ENCODE measurements at regions not wholly inside any gene's neighbourhood (a gene's known extent, or its start where the extent isn't known, plus 50 kb on each side); places are given as distances from the start of the nearest gene placed in this dataset.

DNA sequence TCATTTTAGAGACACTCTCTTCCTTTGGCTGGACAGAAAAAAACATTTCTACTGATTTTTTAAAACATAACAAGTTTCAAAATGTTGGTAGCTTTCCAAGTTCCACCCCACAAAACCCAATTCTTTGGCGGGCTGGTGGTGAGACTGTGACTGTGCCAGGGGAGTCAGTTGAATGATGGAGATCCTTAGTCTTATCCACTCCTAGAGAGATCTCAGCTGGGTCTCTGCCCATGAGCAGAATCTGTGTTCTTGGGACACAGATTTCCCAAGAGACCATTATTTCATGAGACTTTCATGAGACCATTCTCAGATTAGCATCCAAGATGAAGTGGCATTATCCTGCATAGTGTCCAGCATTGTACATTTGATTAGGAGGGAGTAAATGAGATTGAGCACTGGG, 135.1 kb upstream of the NPHP3 start:
- no peaks in the 10 kb centered on the region for H3K4me1 ChIP-seq
- intact Hi-C loops (cut with DNase I), result no loop called here
- H3K36me3 ChIP-seq, result no peaks in the 10 kb centered on the region
- H3K27me3 ChIP-seq, result no peaks in the 10 kb centered on the region
- DNase-seq (no peak), ATAC-seq (no peak)
- H3K27ac ChIP-seq, result no peak overlapping the region
- TF ChIP-seq POLR2A (IDR thresholded peaks at IDR 0.05), result no peak
- TF ChIP-seq, protein P1, sequence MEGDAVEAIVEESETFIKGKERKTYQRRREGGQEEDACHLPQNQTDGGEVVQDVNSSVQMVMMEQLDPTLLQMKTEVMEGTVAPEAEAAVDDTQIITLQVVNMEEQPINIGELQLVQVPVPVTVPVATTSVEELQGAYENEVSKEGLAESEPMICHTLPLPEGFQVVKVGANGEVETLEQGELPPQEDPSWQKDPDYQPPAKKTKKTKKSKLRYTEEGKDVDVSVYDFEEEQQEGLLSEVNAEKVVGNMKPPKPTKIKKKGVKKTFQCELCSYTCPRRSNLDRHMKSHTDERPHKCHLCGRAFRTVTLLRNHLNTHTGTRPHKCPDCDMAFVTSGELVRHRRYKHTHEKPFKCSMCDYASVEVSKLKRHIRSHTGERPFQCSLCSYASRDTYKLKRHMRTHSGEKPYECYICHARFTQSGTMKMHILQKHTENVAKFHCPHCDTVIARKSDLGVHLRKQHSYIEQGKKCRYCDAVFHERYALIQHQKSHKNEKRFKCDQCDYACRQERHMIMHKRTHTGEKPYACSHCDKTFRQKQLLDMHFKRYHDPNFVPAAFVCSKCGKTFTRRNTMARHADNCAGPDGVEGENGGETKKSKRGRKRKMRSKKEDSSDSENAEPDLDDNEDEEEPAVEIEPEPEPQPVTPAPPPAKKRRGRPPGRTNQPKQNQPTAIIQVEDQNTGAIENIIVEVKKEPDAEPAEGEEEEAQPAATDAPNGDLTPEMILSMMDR (IDR thresholded peaks at IDR 0.05), result no peak
- no peaks in the 10 kb centered on the region for H3K9me3 ChIP-seq
- no peak overlapping the region for H3K4me3 ChIP-seq
- WGBS (ENCODE audit: insufficient coverage, low coverage, low lambda C conversion rate, missing lambda C conversion rate), result 70% methylated on average over 1 of the region's 1 CpG

DNA sequence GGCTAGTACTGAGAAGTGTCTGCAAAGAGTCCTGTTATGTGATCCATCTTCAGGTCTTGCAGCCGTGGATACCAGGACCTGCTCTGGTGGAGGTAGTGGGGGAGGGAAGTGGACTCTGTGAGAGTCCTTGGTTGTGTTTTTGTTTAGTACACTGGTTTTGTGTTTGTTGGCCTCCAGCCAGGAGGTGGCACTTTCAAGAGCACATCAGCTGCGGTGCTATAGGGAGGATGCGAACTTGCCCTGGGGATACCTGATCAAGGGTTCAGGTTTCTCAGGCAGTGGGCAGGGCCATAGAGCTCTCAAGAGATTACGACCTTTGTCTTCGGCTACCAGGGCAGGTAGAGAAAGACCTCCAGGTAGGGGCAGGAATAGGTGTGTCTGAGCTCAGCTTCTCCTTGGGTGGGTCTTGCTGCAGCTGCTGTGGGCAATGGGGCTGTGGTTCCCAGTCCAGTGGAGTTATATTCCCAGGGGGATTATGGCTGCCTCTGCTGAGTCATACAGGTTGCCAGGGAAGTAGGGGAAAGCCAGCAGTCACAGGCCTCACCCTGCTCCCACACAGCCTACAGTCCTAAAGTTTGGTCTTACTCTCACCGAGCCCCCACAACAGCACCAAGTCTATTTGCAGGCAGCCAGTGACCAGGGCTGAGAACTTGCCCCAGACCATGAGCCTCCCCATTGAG, 132.8 kb upstream of the NPHP3 start:
- Histone ChIP-seq H3K27ac (no peak overlapping the region), H3K27me3 (no peaks in the 10 kb centered on the region), H3K4me3 (no peak overlapping the region), H3K9me3 (no peaks in the 10 kb centered on the region), H3K36me3 (no peaks in the 10 kb centered on the region), H3K4me1 (no peaks in the 10 kb centered on the region)
- intact Hi-C loops (cut with DNase I), result no loop called here
- WGBS (ENCODE audit: insufficient coverage, low coverage, low lambda C conversion rate, missing lambda C conversion rate), result 88% methylated on average over 4 of the region's 6 CpGs
- TF ChIP-seq, protein P1 (IDR thresholded peaks at IDR 0.05), result no peak
- TF ChIP-seq POLR2A (IDR thresholded peaks at IDR 0.05), result no peak
- ATAC-seq (no peak), DNase-seq (no peak)

DNA sequence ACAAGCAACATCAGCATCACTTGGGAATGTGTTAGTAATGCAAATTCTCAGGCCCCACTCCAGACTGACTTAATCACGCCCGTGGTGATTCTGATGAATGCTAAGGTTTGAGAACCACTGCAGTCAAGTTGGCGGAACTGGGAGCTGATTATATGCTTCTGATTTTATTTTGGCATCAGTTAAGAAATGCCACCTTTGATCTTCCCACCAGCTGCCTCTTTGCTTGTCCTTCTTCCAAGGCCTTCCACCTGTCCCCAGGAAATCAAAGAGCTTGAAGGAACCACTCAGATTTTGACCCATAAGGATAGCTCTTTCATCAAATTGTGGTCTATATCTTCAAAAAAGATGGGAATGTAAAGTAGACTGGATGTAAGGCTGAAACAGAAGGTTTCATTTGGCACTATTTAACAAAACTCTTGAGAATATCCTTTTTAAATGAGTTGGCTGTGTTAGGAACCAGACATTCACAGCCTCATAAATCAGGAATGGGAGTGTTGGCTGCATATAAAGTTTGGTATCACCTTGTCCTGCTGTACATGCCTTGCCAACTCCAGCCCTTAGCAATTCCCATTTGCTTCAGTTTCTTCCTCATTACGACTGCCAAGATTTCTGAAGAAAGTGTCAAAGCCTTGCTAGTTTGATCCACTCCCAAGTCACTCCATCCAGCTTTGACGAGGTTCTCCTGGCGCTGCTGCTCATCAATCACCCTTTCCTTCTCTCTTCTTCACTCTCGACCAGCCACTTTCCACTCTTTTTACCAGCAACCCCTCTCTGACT, 125.8 kb upstream of the NPHP3 start:
- H3K4me3 ChIP-seq, result no peak overlapping the region
- WGBS (ENCODE audit: insufficient coverage, low coverage, low lambda C conversion rate, missing lambda C conversion rate), result 59% methylated on average over 4 of the region's 7 CpGs
- H3K27me3 ChIP-seq, result no peaks in the 10 kb centered on the region
- DNase-seq, result no peak
- no peak for ATAC-seq
- no peaks in the 10 kb centered on the region for H3K36me3 ChIP-seq
- no peaks in the 10 kb centered on the region for H3K9me3 ChIP-seq
- H3K4me1 ChIP-seq, result no peaks in the 10 kb centered on the region
- TF ChIP-seq, protein P1 (IDR thresholded peaks at IDR 0.05), result no peak
- no peak for TF ChIP-seq POLR2A (IDR thresholded peaks at IDR 0.05)
- intact Hi-C loops (cut with DNase I), result no loop called here
- H3K27ac ChIP-seq, result no peak overlapping the region

DNA sequence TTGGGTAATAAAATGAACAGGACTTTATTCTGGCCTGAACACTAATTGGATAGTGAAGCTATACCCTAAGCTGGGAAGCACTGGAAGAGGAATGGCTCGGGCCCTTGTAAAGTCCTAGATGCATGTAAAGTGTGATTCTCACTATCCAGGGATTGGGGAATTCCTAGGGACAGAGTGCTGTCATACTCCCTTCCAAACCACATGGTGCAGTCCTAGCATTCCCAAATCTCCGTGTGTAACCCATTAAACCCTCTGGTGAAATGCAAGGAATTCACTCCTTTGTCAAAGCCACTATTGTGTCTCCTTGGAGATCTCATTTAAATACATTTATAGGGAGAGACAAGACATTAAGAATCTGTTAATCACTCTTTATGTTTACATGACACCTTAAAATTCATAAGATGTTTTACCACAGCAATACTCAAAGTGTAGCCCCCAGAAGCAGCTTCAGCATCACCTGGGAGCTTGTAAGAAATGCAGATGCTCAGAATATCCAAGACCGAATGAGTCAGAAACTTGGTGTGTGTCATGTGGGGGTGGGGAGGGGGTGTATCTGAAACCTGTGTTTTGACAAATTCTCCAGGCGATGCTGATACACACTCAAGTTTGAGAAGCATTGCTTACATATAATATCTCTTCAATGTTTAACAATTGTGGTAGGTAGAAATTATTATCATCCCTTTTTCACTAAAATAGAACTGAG, 121.8 kb upstream of the NPHP3 start:
- no peak for DNase-seq
- H3K9me3 ChIP-seq, result no peaks in the 10 kb centered on the region
- ATAC-seq, result no peak
- H3K36me3 ChIP-seq, result no peaks in the 10 kb centered on the region
- no peaks in the 10 kb centered on the region for H3K4me1 ChIP-seq
- intact Hi-C loops (cut with DNase I), result no loop called here
- no peak overlapping the region for H3K27ac ChIP-seq
- TF ChIP-seq, protein P1 (IDR thresholded peaks at IDR 0.05), result no peak
- TF ChIP-seq POLR2A (IDR thresholded peaks at IDR 0.05), result no peak
- no peak overlapping the region for H3K4me3 ChIP-seq
- H3K27me3 ChIP-seq, result no peaks in the 10 kb centered on the region
- WGBS (ENCODE audit: insufficient coverage, low coverage, low lambda C conversion rate, missing lambda C conversion rate), result 52% methylated on average over 4 of the region's 4 CpGs

Data from right lobe of liver (tissue), 6 donors.